ENCODE measurements at regions not wholly inside any gene's neighbourhood (a gene's known extent, or its start where the extent isn't known, plus 50 kb on each side); places are given as distances from the start of the nearest gene placed in this dataset.

- H3K4me3 ChIP-seq (ENCODE audit: low read length): no peak overlapping the region
- H3K9me3 ChIP-seq (ENCODE audit: insufficient read depth, low read length): no peaks in the 10 kb centered on the region
- no peak overlapping the region for H3K4me2 ChIP-seq (ENCODE audit: low read length)
- H3K36me3 ChIP-seq (replicated peaks; ENCODE audit: low read depth, low read length): no peaks in the 10 kb centered on the region
- no peaks in the 10 kb centered on the region for H3K27me3 ChIP-seq (ENCODE audit: low read depth, low read length)
- no peak overlapping the region for H3K9ac ChIP-seq (ENCODE audit: low read length)
- H4K20me1 ChIP-seq (ENCODE audit: insufficient read depth, low read length): no peaks in the 10 kb centered on the region
- TF ChIP-seq, protein P1, sequence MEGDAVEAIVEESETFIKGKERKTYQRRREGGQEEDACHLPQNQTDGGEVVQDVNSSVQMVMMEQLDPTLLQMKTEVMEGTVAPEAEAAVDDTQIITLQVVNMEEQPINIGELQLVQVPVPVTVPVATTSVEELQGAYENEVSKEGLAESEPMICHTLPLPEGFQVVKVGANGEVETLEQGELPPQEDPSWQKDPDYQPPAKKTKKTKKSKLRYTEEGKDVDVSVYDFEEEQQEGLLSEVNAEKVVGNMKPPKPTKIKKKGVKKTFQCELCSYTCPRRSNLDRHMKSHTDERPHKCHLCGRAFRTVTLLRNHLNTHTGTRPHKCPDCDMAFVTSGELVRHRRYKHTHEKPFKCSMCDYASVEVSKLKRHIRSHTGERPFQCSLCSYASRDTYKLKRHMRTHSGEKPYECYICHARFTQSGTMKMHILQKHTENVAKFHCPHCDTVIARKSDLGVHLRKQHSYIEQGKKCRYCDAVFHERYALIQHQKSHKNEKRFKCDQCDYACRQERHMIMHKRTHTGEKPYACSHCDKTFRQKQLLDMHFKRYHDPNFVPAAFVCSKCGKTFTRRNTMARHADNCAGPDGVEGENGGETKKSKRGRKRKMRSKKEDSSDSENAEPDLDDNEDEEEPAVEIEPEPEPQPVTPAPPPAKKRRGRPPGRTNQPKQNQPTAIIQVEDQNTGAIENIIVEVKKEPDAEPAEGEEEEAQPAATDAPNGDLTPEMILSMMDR (IDR thresholded peaks at IDR 0.05; ENCODE audit: low read depth, low read length): no peak
- no peak for TF ChIP-seq EZH2phosphoT487 (IDR thresholded peaks at IDR 0.05; ENCODE audit: low read depth)
- no peaks in the 10 kb centered on the region for H3K4me1 ChIP-seq (ENCODE audit: low read length)
- H3K79me2 ChIP-seq (ENCODE audit: low read length): no peaks in the 10 kb centered on the region
- no peak overlapping the region for H3K27ac ChIP-seq (ENCODE audit: low read length)
- no peak overlapping the region for H2AFZ ChIP-seq (ENCODE audit: low read depth, low read length)
Measured at GRCh38 chr5:113965225-113965624, 396.6 kb upstream of the KCNN2 start.

DNA sequence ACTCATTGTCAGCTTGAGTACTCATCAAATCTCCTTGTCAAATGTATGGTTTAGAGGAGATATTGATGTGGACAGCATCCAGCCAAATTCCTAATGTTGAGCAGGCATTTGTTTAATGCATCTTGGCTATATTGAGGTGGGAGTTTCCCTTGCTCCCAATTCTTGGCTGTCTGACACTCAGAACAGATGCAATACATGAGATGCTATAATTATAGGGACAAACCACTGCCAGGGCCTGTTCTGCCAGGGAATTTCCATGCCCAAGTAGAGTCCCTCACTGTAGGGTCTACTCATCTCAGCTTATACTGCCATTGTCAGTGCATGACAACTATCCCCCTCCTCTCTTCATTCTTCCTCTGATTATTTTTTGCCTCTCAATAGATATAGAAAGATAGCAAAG is 392.0 kb upstream of the KCNN2 start:
- Histone ChIP-seq H3K27ac (ENCODE audit: low read length) (no peak overlapping the region), H3K4me1 (ENCODE audit: low read length) (no peaks in the 10 kb centered on the region), H3K4me3 (ENCODE audit: low read length) (no peak overlapping the region), H3K9me3 (ENCODE audit: insufficient read depth, low read length) (no peaks in the 10 kb centered on the region), H2AFZ (ENCODE audit: low read depth, low read length) (no peak overlapping the region), H3K9ac (ENCODE audit: low read length) (no peak overlapping the region), H3K4me2 (ENCODE audit: low read length) (no peak overlapping the region), H3K27me3 (ENCODE audit: low read depth, low read length) (no peaks in the 10 kb centered on the region), H4K20me1 (ENCODE audit: insufficient read depth, low read length) (no peaks in the 10 kb centered on the region), H3K79me2 (ENCODE audit: low read length) (no peaks in the 10 kb centered on the region), H3K36me3 (replicated peaks; ENCODE audit: low read depth, low read length) (no peaks in the 10 kb centered on the region)
- TF ChIP-seq EZH2phosphoT487 (IDR thresholded peaks at IDR 0.05; ENCODE audit: low read depth): no peak
- TF ChIP-seq, protein P1 (IDR thresholded peaks at IDR 0.05; ENCODE audit: low read depth, low read length): no peak

- Histone ChIP-seq H3K27ac (ENCODE audit: low read length) (no peak overlapping the region), H3K27me3 (ENCODE audit: low read depth, low read length) (no peaks in the 10 kb centered on the region)
- TF ChIP-seq, protein P1 (IDR thresholded peaks at IDR 0.05; ENCODE audit: low read depth, low read length): no peak
- TF ChIP-seq EZH2phosphoT487 (IDR thresholded peaks at IDR 0.05; ENCODE audit: low read depth): no peak
Measured at GRCh38 chr5:113971454-113971853, 390.4 kb upstream of the KCNN2 start.

GRCh38 chr5:113974976-113975375 is 386.9 kb upstream of the KCNN2 start:
- TF ChIP-seq, protein P1 (IDR thresholded peaks at IDR 0.05; ENCODE audit: low read depth, low read length): no peak
- TF ChIP-seq EZH2phosphoT487 (IDR thresholded peaks at IDR 0.05; ENCODE audit: low read depth): no peak
- Histone ChIP-seq H2AFZ (ENCODE audit: low read depth, low read length) (no peak overlapping the region), H3K9me3 (ENCODE audit: insufficient read depth, low read length) (no peaks in the 10 kb centered on the region), H3K27me3 (ENCODE audit: low read depth, low read length) (no peaks in the 10 kb centered on the region), H3K4me1 (ENCODE audit: low read length) (no peaks in the 10 kb centered on the region), H3K27ac (ENCODE audit: low read length) (no peak overlapping the region), H4K20me1 (ENCODE audit: insufficient read depth, low read length) (no peaks in the 10 kb centered on the region), H3K4me3 (ENCODE audit: low read length) (no peak overlapping the region), H3K36me3 (replicated peaks; ENCODE audit: low read depth, low read length) (no peaks in the 10 kb centered on the region), H3K79me2 (ENCODE audit: low read length) (no peaks in the 10 kb centered on the region), H3K9ac (ENCODE audit: low read length) (no peak overlapping the region), H3K4me2 (ENCODE audit: low read length) (no peak overlapping the region)

More at GRCh38 chr5:113971454-113971853, 390.4 kb upstream of the KCNN2 start:
- Histone ChIP-seq H3K4me1 (ENCODE audit: low read length) (no peaks in the 10 kb centered on the region), H3K4me3 (ENCODE audit: low read length) (no peak overlapping the region), H3K36me3 (replicated peaks; ENCODE audit: low read depth, low read length) (no peaks in the 10 kb centered on the region), H3K9ac (ENCODE audit: low read length) (no peak overlapping the region), H3K79me2 (ENCODE audit: low read length) (no peaks in the 10 kb centered on the region), H2AFZ (ENCODE audit: low read depth, low read length) (no peak overlapping the region), H3K4me2 (ENCODE audit: low read length) (no peak overlapping the region), H4K20me1 (ENCODE audit: insufficient read depth, low read length) (no peaks in the 10 kb centered on the region), H3K9me3 (ENCODE audit: insufficient read depth, low read length) (no peaks in the 10 kb centered on the region)
